PFSK-1 (cell line): ENCODE measurements at regions not wholly inside any gene's neighbourhood (a gene's known extent, or its start where the extent isn't known, plus 50 kb on each side); places are given as distances from the start of the nearest gene placed in this dataset.

Experiments used
- FOXP2 ChIP-seq: optimal IDR thresholded peaks from 2 replicates; pipeline ENCODE3; 2011; ENCODE audit warnings: borderline replicate concordance, control low read depth, inconsistent platforms; ENCODE audit not compliant: insufficient read depth; ENCODE audit errors: extremely low read length, extremely low read depth
- POLR2AphosphoS5 ChIP-seq: IDR thresholded peaks from 2 replicates; pipeline ENCODE4 v1.6.1; 2012; ENCODE audit warnings: low read depth, mild to moderate bottlenecking, control low read depth, low read length, moderate library complexity
- REST ChIP-seq, 2 experiments: IDR thresholded peaks; 2 replicates each; pipeline versions ENCODE4 v1.6.1 to v1.8.0; 2011 to 2012; ENCODE audit warnings: low read depth in 2 of 2, low read length in 2 of 2, control low read depth in 1 of 2, inconsistent platforms in 1 of 2, mild to moderate bottlenecking in 1 of 2, moderate library complexity in 1 of 2; ENCODE audit not compliant: insufficient read depth in 1 of 2
- SIN3A ChIP-seq: IDR thresholded peaks from 2 replicates; pipeline ENCODE4 v1.6.1; 2012; ENCODE audit warnings: mild to moderate bottlenecking, low read length, moderate library complexity, borderline replicate concordance; ENCODE audit not compliant: insufficient read depth
- TAF1 ChIP-seq: IDR thresholded peaks from 2 replicates; pipeline ENCODE4 v1.6.1; 2012; ENCODE audit warnings: low read length, control low read depth, borderline replicate concordance; ENCODE audit not compliant: insufficient read depth

- TF ChIP-seq POLR2AphosphoS5 (no peak), TAF1 (no peak), FOXP2 (no peak)
Observed at GRCh38 chr12:127923501-127923900, 343.5 kb upstream of the TMEM132C start.

GRCh38 chr12:127925971-127926370, 341.0 kb upstream of the TMEM132C start:
- TF ChIP-seq POLR2AphosphoS5 (no peak), FOXP2 (no peak), SIN3A (no peak), TAF1 (no peak), REST (IDR thresholded peaks at IDR 0.05; ENCODE audit: insufficient read depth in 1 of 2, low read depth in 2 of 2, low read length in 2 of 2) (no peak)

DNA sequence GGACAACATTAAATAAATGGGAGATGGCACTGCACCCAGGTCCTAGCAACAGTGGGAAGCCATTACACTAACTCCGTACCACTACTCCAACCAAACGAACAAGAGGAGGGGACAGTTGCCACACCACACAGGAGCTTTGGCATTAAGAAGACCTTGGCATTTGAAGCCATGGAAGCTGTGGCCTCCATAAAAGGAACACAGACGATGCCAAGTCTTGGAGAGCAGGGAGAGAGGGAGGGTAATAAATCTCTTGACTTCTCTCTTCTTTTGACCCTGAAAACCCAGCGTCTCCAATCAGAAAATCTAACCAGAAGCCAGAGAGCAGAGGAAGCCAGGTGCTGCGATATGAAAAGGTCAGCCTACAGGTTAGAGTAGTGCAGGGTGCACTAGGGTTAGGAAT, 338.8 kb upstream of the TMEM132C start:
- TF ChIP-seq FOXP2 (no peak), REST (IDR thresholded peaks at IDR 0.05; ENCODE audit: insufficient read depth in 1 of 2, low read depth in 2 of 2, low read length in 2 of 2) (no peak), POLR2AphosphoS5 (no peak), SIN3A (no peak)

DNA sequence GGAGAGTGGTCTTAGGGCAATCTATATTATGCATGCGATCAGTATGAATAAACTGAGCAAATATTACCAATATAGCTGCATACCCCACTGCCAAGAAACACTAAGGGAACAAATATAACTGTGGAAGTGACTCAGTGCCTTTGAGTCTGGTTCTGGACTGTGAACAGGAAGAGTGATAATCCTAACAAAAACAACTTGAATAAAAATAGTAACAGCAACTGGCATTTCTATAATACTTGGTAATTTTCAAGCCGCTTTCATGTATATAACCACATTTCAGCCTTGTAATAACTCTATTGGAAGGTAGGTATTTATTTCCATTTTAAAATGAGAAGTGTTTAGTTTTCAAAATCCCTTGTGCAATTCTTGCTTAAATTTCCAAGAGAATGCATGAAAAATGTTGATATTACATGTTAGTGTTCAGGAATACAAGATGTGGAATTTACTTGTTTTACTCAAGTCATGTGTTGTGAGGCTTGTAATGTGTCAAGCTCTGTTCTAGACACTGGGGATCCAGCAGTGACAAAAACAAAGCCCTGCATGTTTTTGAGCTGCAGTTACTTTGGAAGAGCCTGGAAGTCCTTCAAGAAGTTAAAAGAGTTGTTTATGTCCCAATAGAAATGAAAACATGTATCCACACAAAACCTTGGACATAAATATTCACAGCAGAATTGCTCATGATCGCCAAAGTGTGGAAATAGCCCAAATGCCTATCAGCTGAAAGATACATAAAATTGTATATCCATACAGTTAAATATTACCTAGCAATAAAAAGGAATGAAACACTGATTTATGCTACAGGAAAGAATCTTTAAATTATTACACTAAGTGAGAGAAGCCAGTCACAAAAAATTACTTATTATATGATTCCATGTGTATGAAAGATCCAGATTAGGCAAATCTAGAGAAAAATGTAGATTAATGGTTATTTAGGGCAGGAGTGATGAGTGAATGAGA, 338.1 kb upstream of the TMEM132C start:
- TF ChIP-seq POLR2AphosphoS5 (no peak), REST (IDR thresholded peaks at IDR 0.05; ENCODE audit: insufficient read depth in 1 of 2, low read depth in 2 of 2, low read length in 2 of 2) (no peak), SIN3A (no peak), FOXP2 (no peak), TAF1 (no peak)

- TF ChIP-seq POLR2AphosphoS5 = no peak
- TF ChIP-seq TAF1 = no peak
- no peak for TF ChIP-seq REST (IDR thresholded peaks at IDR 0.05; ENCODE audit: insufficient read depth in 1 of 2, low read depth in 2 of 2, low read length in 2 of 2)
- TF ChIP-seq FOXP2 = no peak
- TF ChIP-seq SIN3A = no peak
Observed at GRCh38 chr12:127930122-127930521, 336.8 kb upstream of the TMEM132C start.
